Osteoblast (primary cell): ENCODE measurements at regions not wholly inside any gene's neighbourhood (a gene's known extent, or its start where the extent isn't known, plus 50 kb on each side); places are given as distances from the start of the nearest gene placed in this dataset.
A peak's percentile ranks its signal among the peaks of the same experiment; 100 is the strongest.

Experiments used
- DNase-seq: peaks from one replicate; pipeline ENCODE4 v3.0.0; 2011; ENCODE audit warnings: low spot score, mixed read lengths; ENCODE audit not compliant: insufficient read length; ENCODE audit errors: missing footprints
- H2AFZ ChIP-seq: 2 replicates; pipeline ENCODE4 v1.6.0; 2011; ENCODE audit warnings: mild to moderate bottlenecking, low read length
- H3K27ac ChIP-seq: 2 replicates; pipeline ENCODE4 v1.5.1; 2011; ENCODE audit warnings: mild to moderate bottlenecking, low read depth, low read length, moderate library complexity
- H3K27me3 ChIP-seq: 2 replicates; pipeline ENCODE4 v1.6.0; 2012; ENCODE audit warnings: mild to moderate bottlenecking, control low read depth, inconsistent platforms, low read length, moderate library complexity; ENCODE audit not compliant: insufficient read depth
- H3K36me3 ChIP-seq: 2 replicates; pipeline ENCODE4 v1.5.1; 2011; ENCODE audit warnings: mild to moderate bottlenecking, low read length, control low read depth, moderate library complexity; ENCODE audit not compliant: insufficient read depth
- H3K4me1 ChIP-seq: 2 replicates; pipeline ENCODE4 v1.5.1; 2011; ENCODE audit warnings: mild to moderate bottlenecking, low read length, control low read depth, moderate library complexity; ENCODE audit not compliant: insufficient read depth
- H3K4me2 ChIP-seq: 2 replicates; pipeline ENCODE4 v1.6.0; 2011; ENCODE audit warnings: mild to moderate bottlenecking, low read length; ENCODE audit not compliant: insufficient read depth
- H3K4me3 ChIP-seq: fragments of 200-600 bp; sonication (generic); 3 replicates; pipeline ENCODE4 v1.5.1; 2012; ENCODE audit warnings: mild to moderate bottlenecking, low read length, inconsistent platforms; ENCODE audit not compliant: insufficient read depth
- H3K79me2 ChIP-seq: 2 replicates; pipeline ENCODE4 v1.6.0; 2012; ENCODE audit warnings: mild to moderate bottlenecking, low read length, control low read depth, inconsistent platforms; ENCODE audit not compliant: insufficient read depth
- H3K9me3 ChIP-seq: 2 replicates; pipeline ENCODE4 v1.5.1; 2011; ENCODE audit warnings: low read depth, low read length, control low read depth
- H4K20me1 ChIP-seq: 2 replicates; pipeline ENCODE4 v1.6.0; 2012; ENCODE audit warnings: mild to moderate bottlenecking, low read length, control low read depth; ENCODE audit not compliant: insufficient read depth
- TF ChIP-seq, protein P1 (sequence below): IDR thresholded peaks from 2 replicates; pipeline ENCODE4 v1.5.1; 2011; ENCODE audit warnings: mild to moderate bottlenecking, low read depth, low read length, moderate library complexity; ENCODE audit errors: extremely low read depth

- Histone ChIP-seq H3K27ac (no peak overlapping the region), H3K4me2 (no peak overlapping the region), H3K36me3 (no peaks in the 10 kb centered on the region), H2AFZ (no peak overlapping the region), H3K4me1 (no peaks in the 10 kb centered on the region), H3K79me2 (no peaks in the 10 kb centered on the region), H3K9me3 (no peaks in the 10 kb centered on the region), H4K20me1 (no peaks in the 10 kb centered on the region), H3K27me3 (peaks cover 12% of the 10 kb centered on the region), H3K4me3 (no peak overlapping the region)
- peak; percentile 30 for DNase-seq
- TF ChIP-seq, protein P1, sequence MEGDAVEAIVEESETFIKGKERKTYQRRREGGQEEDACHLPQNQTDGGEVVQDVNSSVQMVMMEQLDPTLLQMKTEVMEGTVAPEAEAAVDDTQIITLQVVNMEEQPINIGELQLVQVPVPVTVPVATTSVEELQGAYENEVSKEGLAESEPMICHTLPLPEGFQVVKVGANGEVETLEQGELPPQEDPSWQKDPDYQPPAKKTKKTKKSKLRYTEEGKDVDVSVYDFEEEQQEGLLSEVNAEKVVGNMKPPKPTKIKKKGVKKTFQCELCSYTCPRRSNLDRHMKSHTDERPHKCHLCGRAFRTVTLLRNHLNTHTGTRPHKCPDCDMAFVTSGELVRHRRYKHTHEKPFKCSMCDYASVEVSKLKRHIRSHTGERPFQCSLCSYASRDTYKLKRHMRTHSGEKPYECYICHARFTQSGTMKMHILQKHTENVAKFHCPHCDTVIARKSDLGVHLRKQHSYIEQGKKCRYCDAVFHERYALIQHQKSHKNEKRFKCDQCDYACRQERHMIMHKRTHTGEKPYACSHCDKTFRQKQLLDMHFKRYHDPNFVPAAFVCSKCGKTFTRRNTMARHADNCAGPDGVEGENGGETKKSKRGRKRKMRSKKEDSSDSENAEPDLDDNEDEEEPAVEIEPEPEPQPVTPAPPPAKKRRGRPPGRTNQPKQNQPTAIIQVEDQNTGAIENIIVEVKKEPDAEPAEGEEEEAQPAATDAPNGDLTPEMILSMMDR, result no peak
Measured at GRCh38 chr9:126754436-126755316, 50.2 kb upstream of the ZBTB43 start.
